ENCODE measurements at regions not wholly inside any gene's neighbourhood (a gene's known extent, or its start where the extent isn't known, plus 50 kb on each side); places are given as distances from the start of the nearest gene placed in this dataset.
A peak's percentile ranks its signal among the peaks of the same experiment; 100 is the strongest.

DNA sequence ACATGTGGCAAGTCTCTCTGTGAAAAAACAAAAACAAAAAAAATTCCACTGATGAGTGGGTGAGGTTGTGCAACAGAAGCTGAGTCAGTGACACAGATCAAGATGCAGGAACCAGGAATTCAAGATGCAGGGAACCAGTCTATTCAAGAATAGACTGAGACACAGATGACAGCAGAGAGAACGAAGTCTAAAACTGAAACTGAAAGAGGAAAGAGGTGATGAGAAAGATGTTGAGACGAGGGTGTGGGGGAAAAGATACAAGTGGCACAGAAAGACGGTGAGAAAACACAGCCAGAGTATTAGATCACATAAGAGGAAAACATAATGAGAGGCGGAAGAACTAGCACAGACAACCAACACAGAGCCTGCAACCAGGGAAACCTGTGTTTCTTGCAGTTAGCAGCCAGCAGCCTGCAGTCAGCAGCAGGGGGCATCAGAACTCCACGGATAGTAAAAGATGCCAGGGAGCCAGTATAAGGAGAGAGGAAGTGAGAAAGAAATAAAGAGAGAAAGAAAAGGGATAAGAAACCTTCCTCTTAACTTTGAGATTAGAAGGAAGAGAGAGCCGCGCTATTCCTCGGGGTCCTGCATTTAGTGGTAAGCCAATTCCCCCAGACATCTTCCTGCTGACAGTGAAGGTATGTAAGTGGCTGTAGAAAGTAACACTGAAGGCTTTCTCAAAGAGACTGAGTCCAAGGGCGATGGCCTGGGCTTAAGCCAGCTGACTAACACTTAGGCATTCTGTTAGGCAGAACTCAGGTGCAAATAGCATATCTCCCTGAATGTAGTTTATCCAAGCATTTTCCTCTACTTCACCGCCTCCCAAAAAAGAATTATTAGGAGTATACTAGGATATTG lies 79.0 kb downstream of the TLR4 start:
- Histone ChIP-seq H3K4me3 (ENCODE audit: low read depth, low read length, poor library complexity, severe bottlenecking) (peak overlapping the region; percentile 23), H3K27me3 (ENCODE audit: insufficient read depth, low read length) (no peaks in the 10 kb centered on the region), H4K20me1 (ENCODE audit: insufficient read depth, low read length) (no peaks in the 10 kb centered on the region), H3F3A (ENCODE audit: insufficient read depth, low read length) (no peaks in the 10 kb centered on the region), H3K9ac (ENCODE audit: low read length) (0 out of 2 replicates have a peak overlapping the region, but pooled peaks have one; percentile 9), H3K79me2 (ENCODE audit: insufficient read depth, low read length) (no peaks in the 10 kb centered on the region), H3K9me3 (ENCODE audit: low read length) (no peaks in the 10 kb centered on the region), H3K27ac (ENCODE audit: low read depth, low read length, poor library complexity, severe bottlenecking) (no peak overlapping the region), H3K9me2 (ENCODE audit: low read depth, low read length) (no peaks in the 10 kb centered on the region), H3K4me1 (ENCODE audit: insufficient read depth, low read length, severe bottlenecking) (peaks cover 13% of the 10 kb centered on the region), H3K4me2 (ENCODE audit: low read length) (peak overlapping the region; percentile 37), H3K36me3 (ENCODE audit: insufficient read depth, low read length) (no peaks in the 10 kb centered on the region), H2AFZ (ENCODE audit: low read length) (peak overlapping the region; percentile 17; the same call in 1 of the 2 replicates)
- TF ChIP-seq, protein P1, sequence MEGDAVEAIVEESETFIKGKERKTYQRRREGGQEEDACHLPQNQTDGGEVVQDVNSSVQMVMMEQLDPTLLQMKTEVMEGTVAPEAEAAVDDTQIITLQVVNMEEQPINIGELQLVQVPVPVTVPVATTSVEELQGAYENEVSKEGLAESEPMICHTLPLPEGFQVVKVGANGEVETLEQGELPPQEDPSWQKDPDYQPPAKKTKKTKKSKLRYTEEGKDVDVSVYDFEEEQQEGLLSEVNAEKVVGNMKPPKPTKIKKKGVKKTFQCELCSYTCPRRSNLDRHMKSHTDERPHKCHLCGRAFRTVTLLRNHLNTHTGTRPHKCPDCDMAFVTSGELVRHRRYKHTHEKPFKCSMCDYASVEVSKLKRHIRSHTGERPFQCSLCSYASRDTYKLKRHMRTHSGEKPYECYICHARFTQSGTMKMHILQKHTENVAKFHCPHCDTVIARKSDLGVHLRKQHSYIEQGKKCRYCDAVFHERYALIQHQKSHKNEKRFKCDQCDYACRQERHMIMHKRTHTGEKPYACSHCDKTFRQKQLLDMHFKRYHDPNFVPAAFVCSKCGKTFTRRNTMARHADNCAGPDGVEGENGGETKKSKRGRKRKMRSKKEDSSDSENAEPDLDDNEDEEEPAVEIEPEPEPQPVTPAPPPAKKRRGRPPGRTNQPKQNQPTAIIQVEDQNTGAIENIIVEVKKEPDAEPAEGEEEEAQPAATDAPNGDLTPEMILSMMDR (IDR thresholded peaks at IDR 0.05; ENCODE audit: low read length), result peak; percentile 92
- no peak for TF ChIP-seq EZH2 (IDR thresholded peaks at IDR 0.05; ENCODE audit: borderline replicate concordance, low read length)

DNA sequence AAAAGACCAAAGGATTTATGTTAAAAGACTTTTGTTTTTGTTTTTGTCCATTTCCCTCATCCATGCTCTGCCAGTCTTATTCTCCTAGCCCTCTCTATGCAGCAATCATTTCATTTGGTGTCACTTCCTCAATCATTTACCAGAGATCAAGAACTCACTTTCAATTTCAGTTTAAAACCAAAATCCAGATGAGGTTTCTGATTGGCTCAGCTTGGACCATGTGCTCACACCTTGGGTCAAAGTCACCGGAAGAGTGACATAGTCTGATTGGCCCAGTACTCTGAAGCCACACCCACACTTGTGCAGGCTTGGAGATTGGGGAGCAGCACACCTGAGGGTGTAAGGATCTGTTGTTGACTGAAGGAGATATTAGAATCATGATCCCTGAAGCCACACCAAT lies 79.6 kb downstream of the TLR4 start:
- no peaks in the 10 kb centered on the region for H3K79me2 ChIP-seq (ENCODE audit: insufficient read depth, low read length)
- peaks cover 13% of the 10 kb centered on the region for H3K4me1 ChIP-seq (ENCODE audit: insufficient read depth, low read length, severe bottlenecking)
- H3F3A ChIP-seq (ENCODE audit: insufficient read depth, low read length), result no peaks in the 10 kb centered on the region
- peak overlapping the region; percentile 23 for H3K4me3 ChIP-seq (ENCODE audit: low read depth, low read length, poor library complexity, severe bottlenecking)
- no peaks in the 10 kb centered on the region for H3K9me3 ChIP-seq (ENCODE audit: low read length)
- H2AFZ ChIP-seq (ENCODE audit: low read length), result peak overlapping the region; percentile 17; the same call in 1 of the 2 replicates
- H4K20me1 ChIP-seq (ENCODE audit: insufficient read depth, low read length), result no peaks in the 10 kb centered on the region
- H3K9ac ChIP-seq (ENCODE audit: low read length), result no peak overlapping the region
- no peak for TF ChIP-seq EZH2 (IDR thresholded peaks at IDR 0.05; ENCODE audit: borderline replicate concordance, low read length)
- TF ChIP-seq, protein P1 (IDR thresholded peaks at IDR 0.05; ENCODE audit: low read length), result no peak
- H3K27me3 ChIP-seq (ENCODE audit: insufficient read depth, low read length), result no peaks in the 10 kb centered on the region
- no peaks in the 10 kb centered on the region for H3K9me2 ChIP-seq (ENCODE audit: low read depth, low read length)
- no peaks in the 10 kb centered on the region for H3K36me3 ChIP-seq (ENCODE audit: insufficient read depth, low read length)
- H3K27ac ChIP-seq (ENCODE audit: low read depth, low read length, poor library complexity, severe bottlenecking), result no peak overlapping the region
- peak overlapping the region; percentile 37 for H3K4me2 ChIP-seq (ENCODE audit: low read length)

DNA sequence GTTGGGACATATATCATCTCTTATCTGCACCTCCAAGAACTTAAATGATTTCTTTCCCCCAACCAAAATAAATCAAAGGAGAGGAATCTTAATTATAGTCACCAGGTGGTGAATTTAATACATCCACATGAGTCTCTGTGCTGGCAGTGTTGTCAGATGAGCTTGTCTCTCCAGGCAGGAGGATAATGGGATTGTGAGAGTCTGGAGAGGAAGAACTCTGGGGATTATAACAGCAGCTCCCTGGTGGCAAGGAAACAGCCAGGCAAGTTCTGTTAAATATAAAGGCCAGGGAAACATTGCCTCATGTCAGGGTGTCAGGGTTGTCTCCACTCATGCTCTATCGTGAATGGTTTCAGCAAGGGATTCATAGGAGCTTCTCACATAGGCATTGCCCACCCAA lies 80.8 kb downstream of the TLR4 start:
- Histone ChIP-seq H3K9ac (ENCODE audit: low read length) (no peak overlapping the region), H3K4me3 (ENCODE audit: low read depth, low read length, poor library complexity, severe bottlenecking) (no peak overlapping the region), H4K20me1 (ENCODE audit: insufficient read depth, low read length) (no peaks in the 10 kb centered on the region), H3F3A (ENCODE audit: insufficient read depth, low read length) (no peaks in the 10 kb centered on the region), H3K27ac (ENCODE audit: low read depth, low read length, poor library complexity, severe bottlenecking) (no peak overlapping the region), H3K4me2 (ENCODE audit: low read length) (no peak overlapping the region), H3K79me2 (ENCODE audit: insufficient read depth, low read length) (no peaks in the 10 kb centered on the region), H3K36me3 (ENCODE audit: insufficient read depth, low read length) (no peaks in the 10 kb centered on the region), H3K27me3 (ENCODE audit: insufficient read depth, low read length) (no peaks in the 10 kb centered on the region), H2AFZ (ENCODE audit: low read length) (no peak overlapping the region), H3K4me1 (ENCODE audit: insufficient read depth, low read length, severe bottlenecking) (peaks cover 13% of the 10 kb centered on the region), H3K9me3 (ENCODE audit: low read length) (no peaks in the 10 kb centered on the region), H3K9me2 (ENCODE audit: low read depth, low read length) (no peaks in the 10 kb centered on the region)
- TF ChIP-seq, protein P1 (IDR thresholded peaks at IDR 0.05; ENCODE audit: low read length), result no peak
- TF ChIP-seq EZH2 (IDR thresholded peaks at IDR 0.05; ENCODE audit: borderline replicate concordance, low read length), result no peak

All from OCI-LY1 (cell line).